ENCODE measurements at regions not wholly inside any gene's neighbourhood (a gene's known extent, or its start where the extent isn't known, plus 50 kb on each side); places are given as distances from the start of the nearest gene placed in this dataset.

DNA sequence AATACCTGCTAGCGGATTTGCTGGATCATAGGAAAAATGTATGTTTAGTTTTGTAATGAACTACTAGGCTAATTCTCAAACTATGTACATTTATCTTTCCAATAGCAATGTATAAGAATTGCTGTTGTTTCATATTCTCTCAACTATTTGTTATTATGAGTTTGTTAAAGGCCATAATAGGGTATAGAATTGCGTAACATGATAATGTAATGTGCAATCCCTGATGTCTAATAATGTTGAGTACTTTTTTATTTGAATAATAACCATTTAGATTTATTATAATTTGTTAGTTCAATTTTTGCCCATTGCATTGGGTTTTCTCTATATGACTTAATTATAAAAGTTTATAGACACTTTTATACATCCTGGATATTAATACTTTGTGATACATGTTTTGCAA lies 801.6 kb downstream of the LUZP2 start:
- in situ Hi-C loops (cut with MboI; ENCODE audit: low pct_unique_long_range_greater_than_20kb, low sequenced_read_pairs): no loop called here

DNA sequence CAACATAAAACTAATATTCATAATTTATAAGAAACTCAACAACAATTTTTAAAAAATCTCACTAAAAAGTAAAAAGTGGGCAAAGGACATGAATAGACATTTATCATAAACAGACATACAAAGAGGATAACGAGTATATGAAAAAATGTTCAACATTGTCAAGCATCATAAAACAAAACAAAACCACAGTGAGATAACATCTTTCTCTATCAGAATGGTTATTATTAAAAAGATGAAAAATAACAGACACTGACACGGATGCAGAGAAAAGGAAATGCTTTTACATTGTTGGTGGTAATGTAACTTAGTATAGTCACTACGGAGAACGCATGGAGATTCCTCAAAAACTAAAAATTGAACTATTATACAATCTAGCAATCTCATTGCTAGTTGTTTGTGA lies 813.0 kb downstream of the LUZP2 start:
- DNase-seq: no peak
- in situ Hi-C loops (cut with MboI; ENCODE audit: low pct_unique_long_range_greater_than_20kb, low sequenced_read_pairs): no loop called here

More for the DNA sequence above, 801.6 kb downstream of the LUZP2 start:
- DNase-seq: no peak

DNA sequence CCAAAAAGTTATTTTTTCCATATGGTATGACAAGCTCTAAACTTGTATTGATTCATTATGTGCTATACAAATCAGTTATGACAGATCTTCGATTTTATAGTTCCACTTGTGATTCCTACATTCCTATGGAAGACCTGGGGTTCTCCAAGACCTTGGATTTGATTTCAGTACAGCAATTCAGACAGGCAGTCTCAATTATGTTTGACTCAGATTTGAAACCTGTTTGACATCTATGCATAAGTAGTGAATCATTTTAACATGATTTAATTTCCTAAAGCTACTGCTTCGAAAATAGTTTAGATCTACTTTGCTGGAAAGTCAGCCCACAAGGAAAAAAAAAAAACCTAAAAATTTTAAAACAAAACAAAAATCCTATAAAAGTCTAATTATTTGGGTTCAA lies 820.4 kb downstream of the LUZP2 start:
- in situ Hi-C loops (cut with MboI; ENCODE audit: low pct_unique_long_range_greater_than_20kb, low sequenced_read_pairs): no loop called here

DNA sequence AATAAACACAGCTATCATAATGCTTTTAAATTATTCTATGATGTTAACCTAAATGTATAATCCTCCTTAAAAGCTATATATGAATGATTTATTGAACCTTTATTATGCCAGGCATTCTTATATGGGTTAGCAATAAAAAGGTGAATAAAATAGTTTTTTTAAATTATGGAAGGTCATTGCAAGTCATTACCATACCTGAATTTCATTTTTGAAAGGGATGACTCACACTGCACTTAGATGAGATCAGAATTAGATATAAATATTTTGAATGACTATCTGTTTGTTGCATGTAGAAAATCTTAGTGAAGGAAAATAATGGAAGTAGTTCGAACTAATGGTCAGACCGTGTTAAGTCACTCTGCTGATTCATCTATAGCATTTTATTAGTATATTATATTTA lies 822.3 kb downstream of the LUZP2 start:
- DNase-seq: no peak
- in situ Hi-C loops (cut with MboI; ENCODE audit: low pct_unique_long_range_greater_than_20kb, low sequenced_read_pairs): no loop called here

More for the DNA sequence above, 820.4 kb downstream of the LUZP2 start:
- no peak for DNase-seq

DNA sequence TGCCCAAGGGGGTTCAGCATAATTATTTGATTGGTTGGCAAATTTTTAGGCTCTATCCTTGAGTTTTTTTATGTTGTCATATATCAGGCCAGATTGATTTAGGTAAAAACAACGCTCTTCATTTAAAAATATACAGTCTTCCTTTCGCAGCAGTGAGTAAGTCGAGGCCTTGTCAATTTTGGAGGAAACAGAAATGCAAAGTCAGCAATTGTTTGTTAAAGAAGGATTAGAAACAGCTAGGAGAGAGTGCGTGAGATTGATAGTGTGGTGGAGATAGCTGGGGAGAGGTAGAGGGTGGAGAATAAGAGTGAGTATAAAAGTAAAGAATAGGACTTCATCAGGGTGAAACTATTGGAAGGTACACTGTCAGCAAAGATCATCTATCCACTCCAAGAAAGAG lies 830.8 kb downstream of the LUZP2 start:
- in situ Hi-C loops (cut with MboI; ENCODE audit: low pct_unique_long_range_greater_than_20kb, low sequenced_read_pairs): no loop called here
- DNase-seq: no peak

DNA sequence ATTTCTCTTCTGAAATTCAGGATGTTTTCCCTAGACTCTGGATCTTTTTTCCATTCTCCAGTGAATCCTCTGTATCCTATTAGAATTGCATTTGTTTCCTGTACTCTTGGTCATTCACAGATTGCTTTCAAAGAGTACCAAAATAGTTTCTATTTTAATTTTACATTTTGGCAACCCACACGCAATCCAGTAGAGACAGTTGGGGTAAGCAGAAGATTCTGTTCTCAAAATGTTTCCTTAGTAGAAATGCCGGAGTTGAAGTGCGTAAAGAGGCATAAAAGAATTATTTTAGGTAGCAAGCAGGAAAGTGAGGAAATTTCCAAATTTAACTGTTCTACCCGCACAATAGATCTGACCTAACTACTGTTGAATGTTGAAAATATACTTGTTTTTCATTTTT lies 842.4 kb downstream of the LUZP2 start:
- DNase-seq: no peak
- in situ Hi-C loops (cut with MboI; ENCODE audit: low pct_unique_long_range_greater_than_20kb, low sequenced_read_pairs): no loop called here

DNA sequence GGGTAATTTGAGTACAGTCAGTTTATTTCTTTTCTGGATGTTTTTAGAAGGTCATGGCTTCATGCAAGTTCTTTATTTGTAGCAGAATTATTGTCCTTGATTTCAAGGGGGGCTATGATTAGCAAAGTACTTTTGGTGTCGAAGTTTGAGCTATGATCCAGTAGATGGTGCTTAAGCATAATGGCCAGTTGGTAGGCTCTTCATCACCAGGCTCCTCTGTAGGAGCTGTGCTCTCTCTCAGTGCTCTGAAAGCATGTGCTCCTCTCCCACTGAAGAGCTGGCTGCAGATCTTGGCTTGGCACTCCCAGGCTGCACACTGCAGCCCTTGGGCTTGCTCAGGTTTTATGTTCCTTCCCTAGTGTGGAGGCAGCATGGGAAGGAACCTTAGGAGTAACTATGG lies 852.7 kb downstream of the LUZP2 start:
- in situ Hi-C loops (cut with MboI; ENCODE audit: low pct_unique_long_range_greater_than_20kb, low sequenced_read_pairs): no loop called here
- no peak for DNase-seq

DNA sequence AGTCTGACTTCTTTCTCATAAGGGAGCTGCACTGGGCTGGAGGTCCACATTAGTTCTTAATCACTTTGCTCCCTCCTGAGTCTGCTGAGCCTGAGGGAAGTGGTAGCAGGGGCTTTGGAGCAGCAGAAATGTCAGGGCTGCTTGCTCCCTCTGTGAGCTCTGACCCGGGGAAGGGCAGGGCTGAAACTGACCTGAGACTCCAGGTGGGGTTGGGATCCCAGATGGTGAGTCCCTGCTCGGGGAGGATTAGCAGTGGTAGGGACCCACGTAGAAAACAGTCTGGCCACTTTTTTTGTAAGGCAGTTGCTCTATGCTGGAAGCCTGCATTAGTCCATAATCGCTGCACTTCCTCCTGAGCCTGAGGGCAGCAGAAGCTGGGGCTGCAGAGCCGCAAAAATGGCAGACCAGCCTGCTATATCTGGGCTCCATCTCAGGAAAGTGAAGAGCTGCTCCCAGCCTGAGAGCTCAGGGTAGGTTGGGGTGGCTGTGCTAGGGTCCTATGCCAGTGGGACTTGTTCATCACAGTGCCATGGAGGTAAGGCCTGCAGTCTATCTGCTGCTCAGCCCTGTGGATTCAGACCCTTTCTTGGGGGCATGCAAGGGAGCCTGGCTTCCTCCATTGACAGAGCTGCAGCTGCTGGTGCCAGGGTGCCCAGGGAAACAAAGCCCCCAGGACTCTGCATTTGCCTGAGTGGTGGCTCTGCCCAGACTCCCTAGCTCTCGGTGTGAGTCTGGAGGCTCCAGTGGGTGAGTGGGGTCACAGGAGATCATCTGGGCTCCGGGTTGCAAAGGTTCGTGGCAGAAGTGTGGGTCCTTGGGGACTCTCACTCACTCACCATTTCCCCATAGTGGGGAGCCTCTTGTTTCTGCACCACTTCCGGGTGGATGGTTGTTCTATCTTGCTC lies 854.3 kb downstream of the LUZP2 start:
- in situ Hi-C loops (cut with MboI; ENCODE audit: low pct_unique_long_range_greater_than_20kb, low sequenced_read_pairs): no loop called here
- no peak for DNase-seq

DNA sequence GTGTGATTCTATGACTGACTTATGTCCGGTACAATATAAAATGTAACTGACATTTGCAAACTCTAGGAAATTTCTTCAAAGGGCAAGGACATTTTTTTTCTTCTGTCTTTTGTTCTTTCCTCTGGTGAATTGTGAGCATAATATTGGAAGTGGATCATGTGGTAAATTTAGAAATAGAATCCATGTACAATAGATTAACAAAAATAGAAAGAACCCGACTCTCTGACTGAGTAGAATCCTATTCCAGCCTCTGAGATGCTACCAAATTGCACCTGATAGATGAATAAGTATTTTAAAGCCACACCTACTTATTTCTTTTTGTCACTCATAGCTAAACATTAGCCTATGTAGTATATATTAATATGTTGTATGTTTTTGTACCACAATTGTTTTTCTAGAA lies 860.3 kb downstream of the LUZP2 start:
- no peak for DNase-seq
- in situ Hi-C loops (cut with MboI; ENCODE audit: low pct_unique_long_range_greater_than_20kb, low sequenced_read_pairs): no loop called here

DNA sequence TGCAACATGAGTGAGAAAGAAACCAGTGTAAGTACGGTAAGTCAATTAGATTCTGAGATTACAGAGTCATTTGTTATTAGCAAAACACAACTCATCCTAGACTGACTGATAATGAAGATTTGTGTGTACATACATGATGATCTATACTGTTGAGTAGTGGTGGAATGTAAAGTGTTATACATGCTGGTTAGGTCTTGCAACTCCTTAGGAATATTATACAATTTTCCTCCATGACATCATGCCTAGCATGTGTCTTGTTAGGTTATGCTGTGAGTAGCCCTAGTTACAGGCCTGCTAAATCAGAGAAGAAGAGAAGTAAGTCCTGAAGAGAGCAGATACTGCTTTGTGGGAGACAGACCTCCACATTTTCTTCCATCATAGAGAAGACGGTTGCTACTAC lies 880.6 kb downstream of the LUZP2 start:
- in situ Hi-C loops (cut with MboI; ENCODE audit: low pct_unique_long_range_greater_than_20kb, low sequenced_read_pairs): no loop called here
- no peak for DNase-seq

DNA sequence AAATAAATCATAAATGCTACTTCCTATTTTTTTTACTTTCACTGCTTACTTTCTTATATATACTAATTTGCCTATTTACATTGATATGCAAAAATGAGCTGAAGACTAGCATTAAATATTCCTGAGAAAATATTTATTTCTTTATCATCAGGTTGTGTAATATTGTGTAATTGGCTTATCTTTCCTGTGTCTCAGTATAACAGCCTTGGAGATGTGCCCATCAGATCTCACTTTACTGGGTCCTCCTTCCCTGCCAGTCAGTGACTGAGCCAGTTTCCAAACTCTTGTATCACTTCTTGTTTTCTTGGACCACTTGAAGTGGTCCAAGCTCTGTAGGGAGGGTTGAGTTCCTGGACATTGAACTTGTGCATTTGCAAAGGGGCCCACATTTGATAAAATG lies 900.0 kb downstream of the LUZP2 start:
- DNase-seq: no peak
- in situ Hi-C loops (cut with MboI; ENCODE audit: low pct_unique_long_range_greater_than_20kb, low sequenced_read_pairs): no loop called here

DNA sequence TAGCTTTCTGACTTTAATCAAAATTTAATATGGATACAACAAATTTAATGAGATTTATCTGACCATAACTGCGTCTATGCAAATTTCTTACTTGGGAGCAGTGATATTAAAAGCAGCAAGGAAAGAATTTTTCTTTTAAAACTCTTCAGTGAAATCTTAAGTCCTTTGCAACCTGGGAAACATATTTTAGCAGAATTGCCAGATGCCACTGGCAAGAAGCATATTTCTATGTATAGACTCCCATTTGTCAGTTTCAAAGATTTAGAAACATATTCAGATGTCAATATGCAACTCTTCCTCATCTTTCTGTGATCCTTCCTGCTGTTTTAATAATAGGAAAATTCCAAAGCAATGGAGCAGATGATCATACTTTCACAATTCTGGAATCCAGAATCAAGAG lies 911.3 kb downstream of the LUZP2 start:
- in situ Hi-C loops (cut with MboI; ENCODE audit: low pct_unique_long_range_greater_than_20kb, low sequenced_read_pairs): no loop called here

DNA sequence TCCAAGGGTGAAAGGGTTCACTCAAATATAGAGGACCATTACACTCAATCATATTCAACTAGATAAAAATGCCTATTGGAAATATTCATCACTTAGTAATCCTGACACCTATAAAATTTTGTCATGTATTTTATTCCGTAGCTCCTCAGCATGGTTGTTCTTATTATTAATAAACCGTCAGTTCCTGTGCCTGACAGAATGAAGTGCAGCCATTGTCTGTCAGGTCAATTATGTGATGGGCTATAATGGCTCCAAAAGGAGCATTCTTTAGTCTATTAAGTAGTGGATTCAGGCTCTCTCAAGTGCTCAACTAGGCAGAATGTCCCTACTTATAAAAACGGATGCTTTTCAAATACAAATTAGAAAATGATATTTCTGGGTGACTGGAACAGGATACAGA lies 916.1 kb upstream of the ANO3 start:
- DNase-seq: no peak
- in situ Hi-C loops (cut with MboI; ENCODE audit: low pct_unique_long_range_greater_than_20kb, low sequenced_read_pairs): no loop called here

More for the DNA sequence above, 911.3 kb downstream of the LUZP2 start:
- DNase-seq: no peak

DNA sequence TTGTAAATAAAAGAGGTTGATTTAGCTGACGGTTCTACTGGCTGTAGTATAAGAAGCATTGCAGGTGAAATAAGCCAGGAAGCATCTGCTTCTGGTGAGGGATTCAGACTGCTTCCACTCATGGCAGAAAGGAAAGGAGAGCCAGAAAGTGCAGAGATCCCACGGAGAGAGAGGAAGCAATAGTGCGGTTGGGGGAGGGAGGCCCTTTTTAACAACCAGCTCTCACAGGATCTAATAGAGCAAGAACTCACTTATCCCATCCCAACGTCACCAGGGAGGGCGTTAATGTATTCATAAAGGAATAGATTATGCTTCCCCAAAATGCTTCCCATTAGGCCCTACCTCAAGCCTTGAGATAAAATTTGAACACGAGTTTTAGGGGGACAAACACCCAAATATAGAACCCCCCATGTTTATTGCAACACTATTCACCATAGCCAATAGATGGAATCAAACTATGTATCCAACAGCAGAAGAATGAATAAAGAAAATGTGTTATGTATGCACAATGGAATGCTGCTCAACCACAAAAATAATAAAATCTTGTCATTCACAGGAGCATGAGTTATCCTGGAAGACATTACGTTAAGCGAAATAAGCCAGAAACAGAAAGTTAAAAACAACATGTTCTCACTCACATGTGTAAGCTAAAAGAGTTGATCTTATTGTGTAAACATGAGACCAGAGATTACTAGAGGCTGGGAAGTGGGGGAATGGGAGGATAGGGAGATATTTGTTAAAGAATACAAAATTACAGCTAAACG lies 908.3 kb upstream of the ANO3 start:
- no peak for DNase-seq
- in situ Hi-C loops (cut with MboI; ENCODE audit: low pct_unique_long_range_greater_than_20kb, low sequenced_read_pairs): no loop called here

DNA sequence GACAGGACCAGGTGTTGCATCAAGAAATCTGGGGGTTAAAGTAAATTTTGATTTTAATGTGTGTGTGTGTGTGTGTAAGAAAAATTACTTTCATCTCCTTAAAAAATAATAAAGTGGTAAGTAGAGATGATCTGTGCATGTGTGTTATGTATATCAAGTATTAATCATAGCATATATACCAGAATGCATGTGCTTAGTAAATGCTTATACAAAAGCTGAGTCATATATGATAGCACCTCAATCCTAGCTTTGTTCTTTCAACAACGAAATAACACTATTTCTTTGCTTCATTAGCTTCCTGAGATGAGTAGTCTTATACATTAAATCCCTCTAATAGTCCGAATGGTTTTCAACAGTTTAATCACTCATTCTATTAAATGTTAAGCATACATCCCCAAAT lies 899.6 kb upstream of the ANO3 start:
- in situ Hi-C loops (cut with MboI; ENCODE audit: low pct_unique_long_range_greater_than_20kb, low sequenced_read_pairs): no loop called here
- DNase-seq: no peak

DNA sequence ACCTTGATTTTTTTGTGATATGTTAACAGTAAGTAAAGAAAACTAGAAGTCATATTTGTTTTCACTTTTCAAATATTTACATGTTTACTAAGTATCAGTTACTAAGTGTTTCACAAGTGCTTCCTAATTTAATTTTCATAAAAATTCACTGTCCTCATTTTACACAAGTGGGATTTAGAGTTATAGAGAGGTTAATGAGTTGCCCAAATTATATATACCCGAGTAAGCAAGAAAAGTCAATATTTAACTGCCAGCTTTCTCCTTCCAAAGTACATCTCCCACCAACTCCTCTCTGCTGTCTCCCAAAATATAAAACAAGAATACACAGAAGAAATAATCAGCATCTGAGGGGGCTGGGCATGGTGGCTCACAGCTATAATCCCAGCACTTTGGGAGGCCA lies 896.7 kb upstream of the ANO3 start:
- no peak for DNase-seq
- in situ Hi-C loops (cut with MboI; ENCODE audit: low pct_unique_long_range_greater_than_20kb, low sequenced_read_pairs): no loop called here

DNA sequence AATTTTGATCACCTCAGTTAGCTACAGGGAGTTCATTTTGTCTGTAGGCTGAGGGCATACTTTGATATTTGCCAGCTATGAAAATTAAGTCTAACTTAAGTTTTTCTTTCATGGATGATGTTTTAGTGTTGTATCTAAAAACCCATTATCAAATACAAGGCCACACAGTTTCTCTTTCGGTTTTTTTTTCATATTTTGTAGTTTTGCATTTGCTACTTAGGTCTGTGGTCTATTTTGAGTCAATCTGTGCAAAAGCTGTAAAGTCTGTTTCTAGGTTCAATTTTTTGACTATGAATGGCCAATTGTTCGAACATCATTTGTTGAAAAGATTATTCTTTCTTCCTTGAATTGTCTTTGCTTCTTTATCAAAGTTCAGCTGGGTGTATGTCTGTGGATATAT lies 895.6 kb upstream of the ANO3 start:
- no peak for DNase-seq
- in situ Hi-C loops (cut with MboI; ENCODE audit: low pct_unique_long_range_greater_than_20kb, low sequenced_read_pairs): no loop called here

DNA sequence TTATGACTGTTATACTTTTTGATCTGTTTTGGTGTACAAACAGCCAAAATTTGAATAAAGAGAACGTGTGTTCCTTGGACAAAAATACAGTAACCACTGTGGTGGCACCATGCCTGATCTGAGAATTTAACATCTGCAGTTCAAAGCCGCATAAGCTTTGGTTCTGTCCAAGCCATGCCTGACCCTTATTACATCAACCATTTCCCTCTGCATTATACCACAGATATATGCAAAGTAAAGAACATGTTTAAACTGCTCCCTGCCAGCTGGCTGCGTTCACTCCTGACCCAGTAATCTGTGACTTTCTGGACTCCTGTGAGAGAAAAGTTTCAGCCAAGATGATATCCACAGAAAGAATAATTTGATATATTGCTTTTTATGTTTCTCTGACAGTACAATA lies 890.5 kb upstream of the ANO3 start:
- DNase-seq: no peak
- in situ Hi-C loops (cut with MboI; ENCODE audit: low pct_unique_long_range_greater_than_20kb, low sequenced_read_pairs): no loop called here

DNA sequence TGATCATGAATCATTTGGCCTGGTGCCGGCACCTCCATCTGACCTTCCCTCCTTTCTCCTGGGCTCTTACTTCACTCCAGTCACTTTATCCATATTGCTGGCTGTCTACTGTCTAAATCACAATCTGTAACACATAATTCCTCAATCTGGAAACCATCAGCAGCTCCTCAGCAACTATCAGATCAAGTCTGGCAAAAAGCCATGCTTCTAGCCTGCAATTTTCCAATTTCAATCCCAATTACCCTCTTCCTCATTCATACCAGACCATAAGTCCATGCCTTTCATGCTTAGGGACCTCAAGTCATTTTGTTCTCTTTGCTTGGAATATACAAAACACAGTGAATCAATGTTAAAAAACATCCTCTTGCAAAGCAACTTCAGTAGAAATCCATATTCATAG lies 882.8 kb upstream of the ANO3 start:
- DNase-seq: no peak

DNA sequence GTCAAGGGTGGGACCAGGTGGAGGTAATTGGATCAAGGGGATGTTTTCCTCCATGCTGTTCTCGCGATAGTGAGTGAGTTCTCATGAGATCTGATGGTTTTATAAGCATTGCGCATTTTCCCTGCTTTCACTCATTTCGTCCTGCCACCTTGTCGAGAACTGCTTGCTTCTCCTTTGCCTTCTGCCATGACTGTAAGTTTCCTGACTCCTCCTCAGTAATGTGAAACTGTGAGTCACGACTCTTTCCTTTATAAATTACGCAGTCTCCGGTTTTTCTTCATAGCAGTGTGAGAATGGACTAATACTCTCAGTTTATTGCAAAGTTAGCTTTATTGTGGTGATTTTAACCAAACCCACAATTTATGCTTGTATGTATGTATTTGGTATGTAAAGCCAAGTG lies 878.5 kb upstream of the ANO3 start:
- no peak for DNase-seq
- in situ Hi-C loops (cut with MboI; ENCODE audit: low pct_unique_long_range_greater_than_20kb, low sequenced_read_pairs): no loop called here

More for the DNA sequence above, 882.8 kb upstream of the ANO3 start:
- in situ Hi-C loops (cut with MboI; ENCODE audit: low pct_unique_long_range_greater_than_20kb, low sequenced_read_pairs): no loop called here

DNA sequence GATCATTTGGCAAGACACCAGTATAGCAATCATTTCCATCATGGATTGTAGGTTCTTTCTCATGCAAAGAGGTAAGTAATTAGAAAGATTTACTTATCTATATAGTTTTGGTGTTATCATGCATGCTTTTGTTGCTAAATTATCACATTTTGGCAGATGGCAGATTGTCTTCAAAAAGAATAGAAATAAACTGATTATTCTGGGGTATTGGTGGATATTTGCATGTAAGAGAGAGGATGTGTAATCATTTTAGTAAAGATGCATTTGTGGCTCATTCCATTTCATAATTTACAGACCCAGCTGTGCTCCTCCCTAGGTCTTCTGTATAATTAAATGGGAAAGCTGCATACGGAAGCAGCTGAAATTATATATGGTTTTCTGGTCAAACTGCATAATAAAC lies 875.7 kb upstream of the ANO3 start:
- no peak for DNase-seq
- in situ Hi-C loops (cut with MboI; ENCODE audit: low pct_unique_long_range_greater_than_20kb, low sequenced_read_pairs): no loop called here
